KMS-11 (cell line): ENCODE measurements at regions not wholly inside any gene's neighbourhood (a gene's known extent, or its start where the extent isn't known, plus 50 kb on each side); places are given as distances from the start of the nearest gene placed in this dataset.

Experiments
- H2AFZ ChIP-seq: fragments of 200-600 bp; sonication (generic); 2 replicates; pipeline ENCODE4 v1.6.1; 2016; ENCODE audit warnings: antibody characterized with exemption, mixed run types, low read depth
- H3K27ac ChIP-seq: fragments of 200-600 bp; sonication (generic); 2 replicates; pipeline ENCODE4 v1.6.1; 2016; ENCODE audit warnings: mild to moderate bottlenecking, mixed run types
- H3K27me3 ChIP-seq: fragments of 200-600 bp; sonication (generic); 2 replicates; pipeline ENCODE4 v1.6.1; 2017; ENCODE audit warnings: mild to moderate bottlenecking, low read depth, mixed run types, moderate library complexity; ENCODE audit not compliant: insufficient read depth
- H3K36me3 ChIP-seq: fragments of 200-600 bp; sonication (generic); 2 replicates; pipeline ENCODE4 v1.6.1; 2017; ENCODE audit warnings: mild to moderate bottlenecking, mixed run types; ENCODE audit not compliant: insufficient read depth
- H3K4me1 ChIP-seq: fragments of 200-600 bp; sonication (generic); 2 replicates; pipeline ENCODE4 v1.6.1; 2016; ENCODE audit warnings: mild to moderate bottlenecking, low read depth, mixed run types; ENCODE audit not compliant: poor library complexity, severe bottlenecking
- H3K4me2 ChIP-seq: fragments of 200-600 bp; sonication (generic); 2 replicates; pipeline ENCODE4 v1.7.0; 2016; ENCODE audit warnings: mild to moderate bottlenecking, mixed run types
- H3K4me3 ChIP-seq: fragments of 200-600 bp; sonication (generic); IDR thresholded peaks from 2 replicates; pipeline ENCODE4 v1.6.1; 2017; ENCODE audit warnings: low read depth, low read length, mixed read lengths; ENCODE audit not compliant: insufficient read depth
- H3K79me2 ChIP-seq: fragments of 200-600 bp; sonication (generic); 2 replicates; pipeline ENCODE4 v1.6.1; 2016; ENCODE audit warnings: low read depth, mixed run types; ENCODE audit not compliant: insufficient read depth
- H3K9ac ChIP-seq: fragments of 200-600 bp; sonication (generic); 2 replicates; pipeline ENCODE4 v1.6.1; 2016; ENCODE audit warnings: mild to moderate bottlenecking, mixed run types
- H4K20me1 ChIP-seq: fragments of 200-600 bp; sonication (generic); 2 replicates; pipeline ENCODE4 v1.6.1; 2016; ENCODE audit warnings: mild to moderate bottlenecking, mixed run types; ENCODE audit not compliant: insufficient read depth
- CTCF ChIP-seq: fragments of 200-600 bp; sonication (generic); conservative IDR thresholded peaks from 2 replicates; pipeline ENCODE4 v1.6.1; 2017; ENCODE audit warnings: low read depth, mild to moderate bottlenecking, antibody characterized with exemption, low read length, moderate library complexity, mixed read lengths

GRCh38 chr17:79216391-79216790 is 141.8 kb downstream of the ENGASE start:
- Histone ChIP-seq H3K27me3 (peaks cover 95% of the 10 kb centered on the region), H3K36me3 (no peaks in the 10 kb centered on the region)

DNA sequence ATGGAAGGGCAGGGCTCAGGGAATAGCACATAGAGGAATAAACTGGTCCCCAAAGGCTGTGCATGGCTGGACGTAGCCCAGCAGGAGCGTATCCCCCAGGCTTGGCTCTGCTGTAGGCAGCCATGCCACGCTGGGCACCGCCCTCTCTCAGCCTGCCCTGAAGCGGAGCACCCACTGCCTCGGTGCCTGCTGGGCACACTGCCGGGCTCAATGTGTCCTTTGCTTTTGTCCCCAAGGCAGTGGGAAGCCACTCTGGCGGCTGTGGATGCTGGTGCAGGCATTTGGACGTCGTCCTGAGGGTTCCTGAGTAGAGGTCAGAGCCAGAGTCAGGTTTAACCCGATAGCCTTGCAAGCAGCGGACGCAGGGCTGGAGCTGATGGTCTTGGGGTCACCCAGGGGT is 141.0 kb downstream of the ENGASE start:
- Histone ChIP-seq H3K4me1 (no peaks in the 10 kb centered on the region), H3K36me3 (no peaks in the 10 kb centered on the region), H2AFZ (no peak overlapping the region), H3K4me2 (no peak overlapping the region), H4K20me1 (no peaks in the 10 kb centered on the region), H3K27ac (no peak overlapping the region), H3K79me2 (no peaks in the 10 kb centered on the region), H3K4me3 (no peak overlapping the region), H3K9ac (no peak overlapping the region), H3K27me3 (peaks cover 95% of the 10 kb centered on the region)
- TF ChIP-seq CTCF, result no peak

More at GRCh38 chr17:79216391-79216790, 141.8 kb downstream of the ENGASE start:
- no peak overlapping the region for H3K4me3 ChIP-seq
- H3K4me2 ChIP-seq, result no peak overlapping the region
- H4K20me1 ChIP-seq, result no peaks in the 10 kb centered on the region
- no peak overlapping the region for H3K27ac ChIP-seq
- TF ChIP-seq CTCF, result no peak
- no peaks in the 10 kb centered on the region for H3K4me1 ChIP-seq
- no peak overlapping the region for H3K9ac ChIP-seq
- H2AFZ ChIP-seq, result no peak overlapping the region
- H3K79me2 ChIP-seq, result no peaks in the 10 kb centered on the region

GRCh38 chr17:79214940-79215604 is 140.4 kb downstream of the ENGASE start:
- no peak overlapping the region for H3K9ac ChIP-seq
- no peaks in the 10 kb centered on the region for H3K36me3 ChIP-seq
- H3K4me3 ChIP-seq, result no peak overlapping the region
- H2AFZ ChIP-seq, result no peak overlapping the region
- H3K4me2 ChIP-seq, result no peak overlapping the region
- H3K27ac ChIP-seq, result no peak overlapping the region
- TF ChIP-seq CTCF, result no peak
- H4K20me1 ChIP-seq, result no peaks in the 10 kb centered on the region
- H3K4me1 ChIP-seq, result no peaks in the 10 kb centered on the region
- no peaks in the 10 kb centered on the region for H3K79me2 ChIP-seq
- peaks cover 95% of the 10 kb centered on the region for H3K27me3 ChIP-seq

DNA sequence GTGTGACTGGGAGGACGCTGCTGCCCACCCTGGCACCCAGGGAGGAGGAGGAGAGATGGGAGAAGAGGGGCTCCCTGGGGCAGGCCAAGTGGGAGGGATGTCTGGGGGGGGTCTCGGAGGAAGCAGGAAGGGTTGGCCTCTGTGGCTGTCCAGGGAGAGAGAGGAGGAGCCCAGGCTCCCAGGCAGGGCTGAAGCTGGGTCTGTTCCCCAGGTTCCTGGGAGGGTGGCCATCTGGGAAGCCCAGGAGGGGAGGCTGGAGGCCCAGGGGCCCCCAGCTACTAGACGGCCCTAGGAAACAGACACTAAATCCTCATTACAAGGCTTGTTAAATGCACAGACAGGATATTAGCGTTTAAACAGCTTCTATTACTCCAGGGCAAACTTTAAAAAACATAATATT is 139.8 kb downstream of the ENGASE start:
- Histone ChIP-seq H3K9ac (no peak overlapping the region), H3K27me3 (peaks cover 98% of the 10 kb centered on the region), H3K79me2 (no peaks in the 10 kb centered on the region), H3K4me2 (no peak overlapping the region), H2AFZ (no peak overlapping the region), H3K36me3 (no peaks in the 10 kb centered on the region), H3K4me3 (no peak overlapping the region), H4K20me1 (no peaks in the 10 kb centered on the region), H3K4me1 (no peaks in the 10 kb centered on the region), H3K27ac (no peak overlapping the region)
- TF ChIP-seq CTCF, result no peak
